ENCODE measurements at regions not wholly inside any gene's neighbourhood (a gene's known extent, or its start where the extent isn't known, plus 50 kb on each side); places are given as distances from the start of the nearest gene placed in this dataset.
"Not testable (repeated sequence)": the region's sequence is repeated elsewhere in the genome, so short reads cannot be mapped to it uniquely, and the experiment has no call there.

DNA sequence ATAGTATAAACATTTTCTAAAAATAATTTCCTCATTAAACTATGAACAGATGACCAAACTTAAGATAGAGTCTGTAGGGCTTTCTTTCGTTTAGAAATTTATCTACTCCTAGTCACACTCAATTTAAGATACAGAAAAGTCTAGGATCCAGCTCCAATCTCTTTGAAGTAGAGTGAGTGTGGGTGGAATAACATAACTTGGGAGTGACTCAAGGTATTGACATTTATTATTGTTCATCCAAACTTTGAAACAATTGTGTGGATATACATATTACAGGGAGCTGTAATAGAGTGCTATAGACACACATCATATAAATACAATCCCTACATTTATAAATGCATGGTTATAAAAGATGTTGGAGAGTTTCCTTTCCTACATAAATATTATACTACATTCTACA, 715.2 kb upstream of the MANEA start:
- H3K4me3 ChIP-seq = no peak overlapping the region
- no peak for TF ChIP-seq POLR2A (IDR thresholded peaks at IDR 0.05)
- TF ChIP-seq, protein P1, sequence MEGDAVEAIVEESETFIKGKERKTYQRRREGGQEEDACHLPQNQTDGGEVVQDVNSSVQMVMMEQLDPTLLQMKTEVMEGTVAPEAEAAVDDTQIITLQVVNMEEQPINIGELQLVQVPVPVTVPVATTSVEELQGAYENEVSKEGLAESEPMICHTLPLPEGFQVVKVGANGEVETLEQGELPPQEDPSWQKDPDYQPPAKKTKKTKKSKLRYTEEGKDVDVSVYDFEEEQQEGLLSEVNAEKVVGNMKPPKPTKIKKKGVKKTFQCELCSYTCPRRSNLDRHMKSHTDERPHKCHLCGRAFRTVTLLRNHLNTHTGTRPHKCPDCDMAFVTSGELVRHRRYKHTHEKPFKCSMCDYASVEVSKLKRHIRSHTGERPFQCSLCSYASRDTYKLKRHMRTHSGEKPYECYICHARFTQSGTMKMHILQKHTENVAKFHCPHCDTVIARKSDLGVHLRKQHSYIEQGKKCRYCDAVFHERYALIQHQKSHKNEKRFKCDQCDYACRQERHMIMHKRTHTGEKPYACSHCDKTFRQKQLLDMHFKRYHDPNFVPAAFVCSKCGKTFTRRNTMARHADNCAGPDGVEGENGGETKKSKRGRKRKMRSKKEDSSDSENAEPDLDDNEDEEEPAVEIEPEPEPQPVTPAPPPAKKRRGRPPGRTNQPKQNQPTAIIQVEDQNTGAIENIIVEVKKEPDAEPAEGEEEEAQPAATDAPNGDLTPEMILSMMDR (IDR thresholded peaks at IDR 0.05) = no peak
- H3K9me3 ChIP-seq (replicated peaks in 1 of 3) = no peaks in the 10 kb centered on the region
- intact Hi-C loops (cut with DNase I) = no loop called here
- no peak for DNase-seq
- 47 to 59% (median 48%) methylated on average over 1 of the region's 1 CpG for WGBS, 4 donors
- no peaks in the 10 kb centered on the region for H3K36me3 ChIP-seq (replicated peaks in 1 of 2)
- H3K27me3 ChIP-seq = no peaks in the 10 kb centered on the region
- no peaks in the 10 kb centered on the region for H3K4me1 ChIP-seq (replicated peaks in 1 of 2)
- H3K27ac ChIP-seq = no peak overlapping the region

DNA sequence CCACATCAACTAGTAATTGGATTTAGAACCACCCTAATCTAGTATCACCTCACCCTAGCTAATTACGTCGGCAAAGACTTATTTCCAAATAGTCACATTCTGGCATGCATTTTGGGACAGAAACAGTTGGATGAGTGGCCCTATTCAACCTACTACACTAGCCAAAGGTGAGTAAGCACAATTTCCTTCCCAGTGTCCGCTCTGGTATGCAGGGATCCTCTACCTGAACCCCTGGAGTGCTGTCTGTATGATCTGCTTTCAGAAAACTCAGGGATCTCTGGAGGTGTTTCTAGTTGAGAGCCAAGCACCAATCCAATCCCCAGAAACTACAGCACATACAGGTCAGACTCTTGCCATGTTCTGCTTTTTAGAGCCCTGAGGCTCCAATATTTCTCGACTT, 717.4 kb upstream of the MANEA start:
- TF ChIP-seq POLR2A (IDR thresholded peaks at IDR 0.05) = no peak
- WGBS, 4 donors = 68 to 80% (median 75%) methylated on average over 3 to 4 of the region's 4 CpGs
- no peak overlapping the region for H3K27ac ChIP-seq
- intact Hi-C loops (cut with DNase I) = no loop called here
- H3K36me3 ChIP-seq (replicated peaks in 1 of 2) = no peaks in the 10 kb centered on the region
- DNase-seq = no peak
- no peaks in the 10 kb centered on the region for H3K27me3 ChIP-seq
- H3K4me3 ChIP-seq = no peak overlapping the region
- H3K9me3 ChIP-seq (replicated peaks in 1 of 3) = no peaks in the 10 kb centered on the region
- no peaks in the 10 kb centered on the region for H3K4me1 ChIP-seq (replicated peaks in 1 of 2)

DNA sequence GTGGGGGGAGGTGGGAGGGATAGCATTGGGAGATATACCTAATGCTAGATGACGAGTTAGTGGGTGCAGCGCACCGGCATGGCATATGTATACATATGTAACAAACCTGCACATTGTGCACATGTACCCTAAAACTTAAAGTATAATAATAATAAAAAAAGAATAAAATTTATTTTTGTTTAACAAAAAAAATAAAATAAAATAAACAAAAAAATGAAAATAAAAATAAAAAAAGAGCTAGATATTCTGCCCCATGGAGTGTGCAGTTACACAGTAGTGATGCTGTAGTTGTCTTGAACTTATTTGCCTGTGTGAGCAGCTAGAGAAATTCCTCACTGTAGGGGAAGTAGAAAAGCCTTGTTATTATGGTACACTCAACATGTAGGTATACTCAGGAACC, 720.3 kb upstream of the MANEA start:
- H3K9me3 ChIP-seq (replicated peaks in 1 of 3); H3K27me3 ChIP-seq; H3K4me1 ChIP-seq (replicated peaks in 1 of 2); DNase-seq; intact Hi-C loops (cut with DNase I); H3K36me3 ChIP-seq (replicated peaks in 1 of 2); H3K4me3 ChIP-seq; H3K27ac ChIP-seq: not testable (repeated sequence)
- 67 to 94% (median 91%) methylated on average over 3 of the region's 3 CpGs for WGBS, 4 donors

DNA sequence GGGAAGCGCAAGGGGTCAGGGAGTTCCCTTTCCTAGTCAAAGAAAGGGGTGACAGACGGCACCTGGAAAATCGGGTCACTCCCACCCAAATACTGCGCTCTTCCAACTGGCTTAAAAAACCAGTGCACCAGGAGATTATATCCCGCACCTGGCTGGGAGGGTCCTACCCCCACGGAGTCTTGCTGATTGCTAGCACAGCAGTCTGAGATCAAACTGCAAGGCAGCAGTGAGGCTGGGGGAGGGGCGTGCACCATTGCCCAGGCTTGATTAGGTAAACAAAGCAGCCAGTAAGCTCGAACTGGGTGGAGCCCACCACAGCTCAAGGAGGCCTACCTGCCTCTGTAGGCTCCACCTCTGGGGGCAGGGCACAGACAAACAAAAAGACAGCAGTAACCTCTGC, 726.0 kb upstream of the MANEA start:
- intact Hi-C loops (cut with DNase I); H3K4me1 ChIP-seq (replicated peaks in 1 of 2); H3K27ac ChIP-seq; H3K4me3 ChIP-seq; DNase-seq; H3K9me3 ChIP-seq (replicated peaks in 1 of 3); H3K36me3 ChIP-seq (replicated peaks in 1 of 2); H3K27me3 ChIP-seq: not testable (repeated sequence)
- 73 to 87% (median 79%) methylated on average over 7 to 8 of the region's 8 CpGs for WGBS, 4 donors

DNA sequence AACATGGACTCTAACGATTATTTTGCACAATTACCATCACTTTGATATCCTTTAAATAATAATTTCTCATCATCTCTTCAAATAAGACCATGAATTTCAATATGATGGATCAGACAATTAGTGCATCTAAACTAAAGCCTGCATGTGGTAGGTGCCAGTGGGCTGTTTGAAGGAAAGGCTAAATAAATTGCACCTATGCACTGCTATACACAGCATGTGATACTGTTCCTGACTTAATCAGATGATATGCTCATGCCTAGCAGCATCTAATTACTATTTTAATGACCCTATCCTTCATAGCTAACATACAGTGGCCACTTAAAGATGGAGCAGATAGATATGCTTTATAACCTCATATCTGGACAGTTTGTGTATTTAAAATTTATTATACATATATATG, 731.6 kb upstream of the MANEA start:
- Histone ChIP-seq H3K27ac (no peak overlapping the region), H3K4me3 (no peak overlapping the region), H3K27me3 (no peaks in the 10 kb centered on the region), H3K36me3 (replicated peaks in 1 of 2) (no peaks in the 10 kb centered on the region), H3K9me3 (replicated peaks in 1 of 3) (no peaks in the 10 kb centered on the region), H3K4me1 (replicated peaks in 1 of 2) (no peaks in the 10 kb centered on the region)
- intact Hi-C loops (cut with DNase I) = no loop called here
- no peak for TF ChIP-seq POLR2A (IDR thresholded peaks at IDR 0.05)
- TF ChIP-seq, protein P1 (IDR thresholded peaks at IDR 0.05) = no peak
- DNase-seq = no peak
- 58 to 71% (median 66%) methylated on average over 1 of the region's 1 CpG for WGBS, 4 donors

DNA sequence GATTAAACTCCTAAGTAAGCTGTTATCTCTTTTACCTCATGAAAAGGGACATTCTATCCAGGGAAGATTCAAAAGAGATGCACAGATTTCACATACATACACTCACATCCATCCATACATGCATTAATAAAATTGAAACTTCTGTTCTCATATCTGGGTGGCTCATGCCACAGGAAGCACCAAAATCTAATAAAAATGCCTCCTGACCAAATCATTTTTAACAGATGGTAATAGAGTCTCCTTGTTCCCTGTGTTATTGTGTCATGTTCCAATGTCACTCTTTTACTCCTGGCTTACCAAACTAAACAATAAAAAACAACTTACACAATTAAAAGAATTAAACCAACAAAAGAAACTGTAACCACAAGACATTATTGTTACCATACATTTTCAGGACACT, 742.1 kb upstream of the MANEA start:
- H3K27ac ChIP-seq = no peak overlapping the region
- H3K36me3 ChIP-seq (replicated peaks in 1 of 2) = no peaks in the 10 kb centered on the region
- no peak for DNase-seq
- intact Hi-C loops (cut with DNase I) = no loop called here
- H3K4me3 ChIP-seq = no peak overlapping the region
- no peaks in the 10 kb centered on the region for H3K4me1 ChIP-seq (replicated peaks in 1 of 2)
- TF ChIP-seq POLR2A (IDR thresholded peaks at IDR 0.05) = no peak
- TF ChIP-seq, protein P1 (IDR thresholded peaks at IDR 0.05) = no peak
- no peaks in the 10 kb centered on the region for H3K27me3 ChIP-seq
- no peaks in the 10 kb centered on the region for H3K9me3 ChIP-seq (replicated peaks in 1 of 3)

Measured in adrenal gland (tissue), 9 donors.